GM23338 (cell line): ENCODE measurements at regions not wholly inside any gene's neighbourhood (a gene's known extent, or its start where the extent isn't known, plus 50 kb on each side); places are given as distances from the start of the nearest gene placed in this dataset.

Source experiments
- ATAC-seq: fragments of 200-7000 bp; cut with Tn5 transposase; 3 replicates; pipeline ENCODE4 v1.9.1; 2020
- DNase-seq: peaks from one replicate; pipeline ENCODE4 v3.0.0-alpha.2; 2015; ENCODE audit warnings: low spot score
- H2AFZ ChIP-seq: fragments of 200-600 bp; sonication (generic); 2 replicates; pipeline ENCODE4 v1.8.0; 2016; ENCODE audit warnings: antibody characterized with exemption, mild to moderate bottlenecking, moderate library complexity
- H3F3A ChIP-seq: fragments of 200-600 bp; sonication (generic); replicated peaks from 2 replicates; pipeline ENCODE4 v1.8.0; 2017; ENCODE audit warnings: antibody characterized with exemption, mixed run types, low read depth
- H3K27ac ChIP-seq: fragments of 200-600 bp; sonication (generic); 2 replicates; pipeline ENCODE4 v1.6.1; 2016; ENCODE audit warnings: low read depth
- H3K27me3 ChIP-seq: fragments of 200-600 bp; sonication (generic); 2 replicates; pipeline ENCODE4 v1.8.0; 2016; ENCODE audit warnings: mild to moderate bottlenecking, mixed run types, moderate library complexity; ENCODE audit not compliant: insufficient read depth
- H3K36me3 ChIP-seq: fragments of 200-600 bp; sonication (generic); 2 replicates; pipeline ENCODE4 v1.8.0; 2016; ENCODE audit warnings: mild to moderate bottlenecking; ENCODE audit not compliant: insufficient read depth
- H3K4me1 ChIP-seq: fragments of 200-600 bp; sonication (generic); 2 replicates; pipeline ENCODE4 v1.8.0; 2016; ENCODE audit warnings: mild to moderate bottlenecking, moderate library complexity; ENCODE audit not compliant: insufficient read depth
- H3K4me2 ChIP-seq: fragments of 200-600 bp; sonication (generic); 2 replicates; pipeline ENCODE4 v1.7.1; 2017; ENCODE audit warnings: mixed run types
- H3K4me3 ChIP-seq: fragments of 200-600 bp; sonication (generic); 2 replicates; pipeline ENCODE4 v1.6.1; 2016; ENCODE audit warnings: mixed run types
- H3K79me2 ChIP-seq: fragments of 200-600 bp; sonication (generic); replicated peaks from 2 replicates; pipeline ENCODE4 v1.8.0; 2017; ENCODE audit warnings: mild to moderate bottlenecking; ENCODE audit not compliant: insufficient read depth
- H3K9me2 ChIP-seq: fragments of 200-600 bp; sonication (generic); 2 replicates; pipeline ENCODE4 v1.8.0; 2017; ENCODE audit not compliant: insufficient read depth
- H4K20me1 ChIP-seq: fragments of 200-600 bp; sonication (generic); replicated peaks from 2 replicates; pipeline ENCODE4 v1.8.0; 2017; ENCODE audit warnings: mild to moderate bottlenecking; ENCODE audit not compliant: insufficient read depth
- H3K27ac Mint-ChIP-seq: 2 replicates; pipeline ENCODE4 v1.8.0; 2020; ENCODE audit warnings: inconsistent platforms, mild to moderate bottlenecking, moderate library complexity, mixed read lengths
- H3K27me3 Mint-ChIP-seq: 3 replicates; pipeline ENCODE4 v1.8.0; 2022; ENCODE audit warnings: low read depth, mild to moderate bottlenecking, moderate library complexity, mixed read lengths, inconsistent platforms; ENCODE audit not compliant: insufficient read depth, poor library complexity
- H3K36me3 Mint-ChIP-seq: 3 replicates; pipeline ENCODE4 v1.8.0; 2021; ENCODE audit warnings: low read depth, mild to moderate bottlenecking, inconsistent platforms, moderate library complexity, mixed read lengths
- H3K4me1 Mint-ChIP-seq: 3 replicates; pipeline ENCODE4 v1.8.0; 2020; ENCODE audit warnings: mild to moderate bottlenecking, inconsistent platforms, mixed read lengths
- H3K4me3 Mint-ChIP-seq: 3 replicates; pipeline ENCODE4 v1.8.0; 2021; ENCODE audit warnings: moderate library complexity, mild to moderate bottlenecking, inconsistent platforms, mixed read lengths
- H3K9me3 Mint-ChIP-seq: 3 replicates; pipeline ENCODE4 v1.8.0; 2020; ENCODE audit warnings: moderate library complexity, mild to moderate bottlenecking, inconsistent platforms, mixed read lengths
- CREB1 ChIP-seq: fragments of 250-450 bp; sonication (Bioruptor Pico); IDR thresholded peaks from 2 replicates; pipeline ENCODE4 v1.5.0; 2020; ENCODE audit warnings: low read depth, mild to moderate bottlenecking, moderate library complexity
- EZH2 ChIP-seq: fragments of 200-600 bp; sonication (generic); IDR thresholded peaks from one replicate; pipeline ENCODE4 v1.8.0; 2017; ENCODE audit warnings: antibody characterized with exemption, mild to moderate bottlenecking, low read depth; ENCODE audit not compliant: unreplicated experiment
- EZH2phosphoT487 ChIP-seq: fragments of 200-600 bp; sonication (generic); IDR thresholded peaks from one replicate; pipeline ENCODE4 v1.8.1; 2018; ENCODE audit warnings: antibody characterized with exemption; ENCODE audit not compliant: unreplicated experiment
- JUNB ChIP-seq: IDR thresholded peaks from one replicate; pipeline ENCODE4 v1.6.1; 2016; ENCODE audit warnings: antibody characterized with exemption; ENCODE audit not compliant: unreplicated experiment
- NANOG ChIP-seq: IDR thresholded peaks from 2 replicates; pipeline ENCODE4 v1.6.1; 2016; ENCODE audit warnings: antibody characterized with exemption, borderline replicate concordance
- POLR2AphosphoS5 ChIP-seq: IDR thresholded peaks from 2 replicates; pipeline ENCODE4 v1.6.1; 2016; ENCODE audit warnings: antibody characterized with exemption, low read depth
- STAT1 ChIP-seq: IDR thresholded peaks from one replicate; pipeline ENCODE4 v1.6.1; 2016; ENCODE audit warnings: antibody characterized with exemption; ENCODE audit not compliant: unreplicated experiment
- ZNF114 ChIP-seq: fragments of 250-450 bp; sonication (Bioruptor Pico); IDR thresholded peaks from 2 replicates; pipeline ENCODE4 v1.5.0; 2020; ENCODE audit warnings: mild to moderate bottlenecking, moderate library complexity
- ZNF331 ChIP-seq: fragments of 250-450 bp; sonication (Bioruptor Pico); IDR thresholded peaks from 2 replicates; pipeline ENCODE4 v1.5.0; 2020; ENCODE audit warnings: low read depth, mild to moderate bottlenecking, moderate library complexity
- TF ChIP-seq, protein P1 (sequence below): IDR thresholded peaks from 2 replicates; pipeline ENCODE4 v1.6.1; 2016; ENCODE audit warnings: antibody characterized with exemption
- TF ChIP-seq, protein P2 (sequence below): fragments of 250-450 bp; sonication (Bioruptor Pico); IDR thresholded peaks from 2 replicates; pipeline ENCODE4 v1.5.0; 2020; ENCODE audit warnings: mild to moderate bottlenecking, moderate library complexity
- TF ChIP-seq, protein P3 (sequence below), 2 experiments: fragments of 200-600 bp in 1 of 2; sonication (generic) in 1 of 2; conservative IDR thresholded peaks; 2 replicates each; pipeline versions ENCODE4 v1.5.1 to v1.6.1; 2016 to 2017; ENCODE audit warnings: antibody characterized with exemption in 2 of 2, low read depth in 2 of 2, mild to moderate bottlenecking in 2 of 2, moderate library complexity in 1 of 2
- TF ChIP-seq, protein P4 (sequence below): IDR thresholded peaks from one replicate; pipeline ENCODE4 v1.6.1; 2018; ENCODE audit warnings: antibody characterized with exemption; ENCODE audit not compliant: unreplicated experiment

DNA sequence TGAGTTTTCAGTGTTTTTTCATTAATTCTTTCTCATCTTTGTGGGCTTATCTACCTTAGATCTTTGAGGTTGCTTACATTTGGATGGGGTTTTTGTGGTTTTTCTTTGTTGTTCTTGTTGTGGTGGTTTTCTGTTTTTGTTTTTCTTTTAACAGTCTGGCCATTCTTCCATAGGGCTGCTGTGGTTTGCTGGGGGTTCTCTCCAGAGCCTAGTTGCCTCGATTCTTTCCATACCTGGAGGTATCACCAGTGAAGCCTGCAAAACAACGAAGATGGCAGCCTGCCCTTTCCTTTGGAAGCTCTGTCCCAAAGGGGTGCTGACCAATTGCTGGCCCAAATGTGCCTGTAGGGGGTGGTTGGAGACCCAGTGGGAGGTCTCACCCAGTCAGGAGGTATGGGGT, 168.6 kb upstream of the CLNK start:
- Histone ChIP-seq H3K36me3 (no peaks in the 10 kb centered on the region; the same call in 1 of the 2 replicates), H2AFZ (no peak overlapping the region), H4K20me1 (no peaks in the 10 kb centered on the region), H3K4me1 (no peaks in the 10 kb centered on the region), H3K4me3 (no peak overlapping the region), H3K27ac (no peak overlapping the region), H3K9me2 (peaks cover 21% of the 10 kb centered on the region), H3K4me2 (no peak overlapping the region), H3K79me2 (no peaks in the 10 kb centered on the region), H3K27me3 (no peaks in the 10 kb centered on the region), H3F3A (no peaks in the 10 kb centered on the region)
- H3K36me3 Mint-ChIP-seq, result peaks cover 2% of the 10 kb centered on the region; the same call in 1 of the 3 replicates
- H3K27me3 Mint-ChIP-seq, result peaks cover 2% of the 10 kb centered on the region
- no peaks in the 10 kb centered on the region for H3K4me1 Mint-ChIP-seq
- H3K9me3 Mint-ChIP-seq, result peaks cover 8% of the 10 kb centered on the region; the same call in 2 of the 3 replicates
- TF ChIP-seq ZNF331 (CRISPR knock-in tag), result no peak
- TF ChIP-seq, protein P1, sequence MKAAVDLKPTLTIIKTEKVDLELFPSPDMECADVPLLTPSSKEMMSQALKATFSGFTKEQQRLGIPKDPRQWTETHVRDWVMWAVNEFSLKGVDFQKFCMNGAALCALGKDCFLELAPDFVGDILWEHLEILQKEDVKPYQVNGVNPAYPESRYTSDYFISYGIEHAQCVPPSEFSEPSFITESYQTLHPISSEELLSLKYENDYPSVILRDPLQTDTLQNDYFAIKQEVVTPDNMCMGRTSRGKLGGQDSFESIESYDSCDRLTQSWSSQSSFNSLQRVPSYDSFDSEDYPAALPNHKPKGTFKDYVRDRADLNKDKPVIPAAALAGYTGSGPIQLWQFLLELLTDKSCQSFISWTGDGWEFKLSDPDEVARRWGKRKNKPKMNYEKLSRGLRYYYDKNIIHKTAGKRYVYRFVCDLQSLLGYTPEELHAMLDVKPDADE, result no peak
- no peak for TF ChIP-seq STAT1
- TF ChIP-seq, protein P2, sequence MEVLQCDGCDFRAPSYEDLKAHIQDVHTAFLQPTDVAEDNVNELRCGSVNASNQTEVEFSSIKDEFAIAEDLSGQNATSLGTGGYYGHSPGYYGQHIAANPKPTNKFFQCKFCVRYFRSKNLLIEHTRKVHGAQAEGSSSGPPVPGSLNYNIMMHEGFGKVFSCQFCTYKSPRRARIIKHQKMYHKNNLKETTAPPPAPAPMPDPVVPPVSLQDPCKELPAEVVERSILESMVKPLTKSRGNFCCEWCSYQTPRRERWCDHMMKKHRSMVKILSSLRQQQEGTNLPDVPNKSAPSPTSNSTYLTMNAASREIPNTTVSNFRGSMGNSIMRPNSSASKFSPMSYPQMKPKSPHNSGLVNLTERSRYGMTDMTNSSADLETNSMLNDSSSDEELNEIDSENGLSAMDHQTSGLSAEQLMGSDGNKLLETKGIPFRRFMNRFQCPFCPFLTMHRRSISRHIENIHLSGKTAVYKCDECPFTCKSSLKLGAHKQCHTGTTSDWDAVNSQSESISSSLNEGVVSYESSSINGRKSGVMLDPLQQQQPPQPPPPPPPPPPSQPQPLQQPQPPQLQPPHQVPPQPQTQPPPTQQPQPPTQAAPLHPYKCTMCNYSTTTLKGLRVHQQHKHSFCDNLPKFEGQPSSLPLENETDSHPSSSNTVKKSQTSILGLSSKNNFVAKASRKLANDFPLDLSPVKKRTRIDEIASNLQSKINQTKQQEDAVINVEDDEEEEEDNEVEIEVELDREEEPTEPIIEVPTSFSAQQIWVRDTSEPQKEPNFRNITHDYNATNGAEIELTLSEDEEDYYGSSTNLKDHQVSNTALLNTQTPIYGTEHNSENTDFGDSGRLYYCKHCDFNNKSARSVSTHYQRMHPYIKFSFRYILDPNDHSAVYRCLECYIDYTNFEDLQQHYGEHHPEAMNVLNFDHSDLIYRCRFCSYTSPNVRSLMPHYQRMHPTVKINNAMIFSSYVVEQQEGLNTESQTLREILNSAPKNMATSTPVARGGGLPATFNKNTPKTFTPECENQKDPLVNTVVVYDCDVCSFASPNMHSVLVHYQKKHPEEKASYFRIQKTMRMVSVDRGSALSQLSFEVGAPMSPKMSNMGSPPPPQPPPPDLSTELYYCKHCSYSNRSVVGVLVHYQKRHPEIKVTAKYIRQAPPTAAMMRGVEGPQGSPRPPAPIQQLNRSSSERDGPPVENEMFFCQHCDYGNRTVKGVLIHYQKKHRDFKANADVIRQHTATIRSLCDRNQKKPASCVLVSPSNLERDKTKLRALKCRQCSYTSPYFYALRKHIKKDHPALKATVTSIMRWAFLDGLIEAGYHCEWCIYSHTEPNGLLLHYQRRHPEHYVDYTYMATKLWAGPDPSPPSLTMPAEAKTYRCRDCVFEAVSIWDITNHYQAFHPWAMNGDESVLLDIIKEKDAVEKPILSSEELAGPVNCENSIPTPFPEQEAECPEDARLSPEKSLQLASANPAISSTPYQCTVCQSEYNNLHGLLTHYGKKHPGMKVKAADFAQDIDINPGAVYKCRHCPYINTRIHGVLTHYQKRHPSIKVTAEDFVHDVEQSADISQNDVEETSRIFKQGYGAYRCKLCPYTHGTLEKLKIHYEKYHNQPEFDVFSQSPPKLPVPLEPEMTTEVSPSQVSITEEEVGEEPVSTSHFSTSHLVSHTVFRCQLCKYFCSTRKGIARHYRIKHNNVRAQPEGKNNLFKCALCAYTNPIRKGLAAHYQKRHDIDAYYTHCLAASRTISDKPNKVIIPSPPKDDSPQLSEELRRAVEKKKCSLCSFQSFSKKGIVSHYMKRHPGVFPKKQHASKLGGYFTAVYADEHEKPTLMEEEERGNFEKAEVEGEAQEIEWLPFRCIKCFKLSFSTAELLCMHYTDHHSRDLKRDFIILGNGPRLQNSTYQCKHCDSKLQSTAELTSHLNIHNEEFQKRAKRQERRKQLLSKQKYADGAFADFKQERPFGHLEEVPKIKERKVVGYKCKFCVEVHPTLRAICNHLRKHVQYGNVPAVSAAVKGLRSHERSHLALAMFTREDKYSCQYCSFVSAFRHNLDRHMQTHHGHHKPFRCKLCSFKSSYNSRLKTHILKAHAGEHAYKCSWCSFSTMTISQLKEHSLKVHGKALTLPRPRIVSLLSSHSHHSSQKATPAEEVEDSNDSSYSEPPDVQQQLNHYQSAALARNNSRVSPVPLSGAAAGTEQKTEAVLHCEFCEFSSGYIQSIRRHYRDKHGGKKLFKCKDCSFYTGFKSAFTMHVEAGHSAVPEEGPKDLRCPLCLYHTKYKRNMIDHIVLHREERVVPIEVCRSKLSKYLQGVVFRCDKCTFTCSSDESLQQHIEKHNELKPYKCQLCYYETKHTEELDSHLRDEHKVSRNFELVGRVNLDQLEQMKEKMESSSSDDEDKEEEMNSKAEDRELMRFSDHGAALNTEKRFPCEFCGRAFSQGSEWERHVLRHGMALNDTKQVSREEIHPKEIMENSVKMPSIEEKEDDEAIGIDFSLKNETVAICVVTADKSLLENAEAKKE, result no peak
- TF ChIP-seq EZH2, result no peak
- TF ChIP-seq CREB1 (CRISPR knock-in tag), result no peak
- TF ChIP-seq NANOG, result no peak
- no peak for TF ChIP-seq EZH2phosphoT487
- TF ChIP-seq, protein P3, sequence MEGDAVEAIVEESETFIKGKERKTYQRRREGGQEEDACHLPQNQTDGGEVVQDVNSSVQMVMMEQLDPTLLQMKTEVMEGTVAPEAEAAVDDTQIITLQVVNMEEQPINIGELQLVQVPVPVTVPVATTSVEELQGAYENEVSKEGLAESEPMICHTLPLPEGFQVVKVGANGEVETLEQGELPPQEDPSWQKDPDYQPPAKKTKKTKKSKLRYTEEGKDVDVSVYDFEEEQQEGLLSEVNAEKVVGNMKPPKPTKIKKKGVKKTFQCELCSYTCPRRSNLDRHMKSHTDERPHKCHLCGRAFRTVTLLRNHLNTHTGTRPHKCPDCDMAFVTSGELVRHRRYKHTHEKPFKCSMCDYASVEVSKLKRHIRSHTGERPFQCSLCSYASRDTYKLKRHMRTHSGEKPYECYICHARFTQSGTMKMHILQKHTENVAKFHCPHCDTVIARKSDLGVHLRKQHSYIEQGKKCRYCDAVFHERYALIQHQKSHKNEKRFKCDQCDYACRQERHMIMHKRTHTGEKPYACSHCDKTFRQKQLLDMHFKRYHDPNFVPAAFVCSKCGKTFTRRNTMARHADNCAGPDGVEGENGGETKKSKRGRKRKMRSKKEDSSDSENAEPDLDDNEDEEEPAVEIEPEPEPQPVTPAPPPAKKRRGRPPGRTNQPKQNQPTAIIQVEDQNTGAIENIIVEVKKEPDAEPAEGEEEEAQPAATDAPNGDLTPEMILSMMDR (conservative IDR thresholded peaks at IDR 0.05; ENCODE audit: low read depth in 2 of 2), result no peak
- TF ChIP-seq JUNB, result no peak
- TF ChIP-seq POLR2AphosphoS5, result no peak
- TF ChIP-seq, protein P4, sequence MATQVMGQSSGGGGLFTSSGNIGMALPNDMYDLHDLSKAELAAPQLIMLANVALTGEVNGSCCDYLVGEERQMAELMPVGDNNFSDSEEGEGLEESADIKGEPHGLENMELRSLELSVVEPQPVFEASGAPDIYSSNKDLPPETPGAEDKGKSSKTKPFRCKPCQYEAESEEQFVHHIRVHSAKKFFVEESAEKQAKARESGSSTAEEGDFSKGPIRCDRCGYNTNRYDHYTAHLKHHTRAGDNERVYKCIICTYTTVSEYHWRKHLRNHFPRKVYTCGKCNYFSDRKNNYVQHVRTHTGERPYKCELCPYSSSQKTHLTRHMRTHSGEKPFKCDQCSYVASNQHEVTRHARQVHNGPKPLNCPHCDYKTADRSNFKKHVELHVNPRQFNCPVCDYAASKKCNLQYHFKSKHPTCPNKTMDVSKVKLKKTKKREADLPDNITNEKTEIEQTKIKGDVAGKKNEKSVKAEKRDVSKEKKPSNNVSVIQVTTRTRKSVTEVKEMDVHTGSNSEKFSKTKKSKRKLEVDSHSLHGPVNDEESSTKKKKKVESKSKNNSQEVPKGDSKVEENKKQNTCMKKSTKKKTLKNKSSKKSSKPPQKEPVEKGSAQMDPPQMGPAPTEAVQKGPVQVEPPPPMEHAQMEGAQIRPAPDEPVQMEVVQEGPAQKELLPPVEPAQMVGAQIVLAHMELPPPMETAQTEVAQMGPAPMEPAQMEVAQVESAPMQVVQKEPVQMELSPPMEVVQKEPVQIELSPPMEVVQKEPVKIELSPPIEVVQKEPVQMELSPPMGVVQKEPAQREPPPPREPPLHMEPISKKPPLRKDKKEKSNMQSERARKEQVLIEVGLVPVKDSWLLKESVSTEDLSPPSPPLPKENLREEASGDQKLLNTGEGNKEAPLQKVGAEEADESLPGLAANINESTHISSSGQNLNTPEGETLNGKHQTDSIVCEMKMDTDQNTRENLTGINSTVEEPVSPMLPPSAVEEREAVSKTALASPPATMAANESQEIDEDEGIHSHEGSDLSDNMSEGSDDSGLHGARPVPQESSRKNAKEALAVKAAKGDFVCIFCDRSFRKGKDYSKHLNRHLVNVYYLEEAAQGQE, result no peak
- no peak for TF ChIP-seq ZNF114
- ATAC-seq (no peak), DNase-seq (no peak)
- H3K4me3 Mint-ChIP-seq, result no peak overlapping the region
- H3K27ac Mint-ChIP-seq, result no peak overlapping the region
